ENCODE measurements at regions not wholly inside any gene's neighbourhood (a gene's known extent, or its start where the extent isn't known, plus 50 kb on each side); places are given as distances from the start of the nearest gene placed in this dataset.
"Not testable (repeated sequence)": the region's sequence is repeated elsewhere in the genome, so short reads cannot be mapped to it uniquely, and the experiment has no call there.

GRCh38 chr5:117327511-117327910 is 752.9 kb upstream of the SEMA6A start:
- Histone ChIP-seq H3K4me1 (no peaks in the 10 kb centered on the region), H3K4me3 (no peak overlapping the region), H3K27ac (no peak overlapping the region), H3K9me3 (peaks cover 0 to 23% (median 0%) of the 10 kb centered on the region in 8 donors), H3K27me3 (replicated peaks in 1 of 7) (no peaks in the 10 kb centered on the region), H3K36me3 (no peaks in the 10 kb centered on the region)
- WGBS, 5 donors, result 45 to 71% (median 49%) methylated on average over 1 of the region's 1 CpG
- TF ChIP-seq CTCF (IDR thresholded peaks at IDR 0.05 in 8 of 11, conservative IDR thresholded peaks at IDR 0.05 in 3 of 11) (no peak), POLR2A (IDR thresholded peaks at IDR 0.05) (no peak), POLR2AphosphoS5 (IDR thresholded peaks at IDR 0.05) (no peak)
- intact Hi-C loops (cut with DNase I; ENCODE audit: low total_unique reads), result no loop called here
- no peak for DNase-seq

GRCh38 chr5:117326997-117327396 is 752.4 kb upstream of the SEMA6A start:
- Histone ChIP-seq H3K36me3 (no peaks in the 10 kb centered on the region), H3K4me1 (no peaks in the 10 kb centered on the region), H3K4me3 (no peak overlapping the region), H3K27ac (no peak overlapping the region), H3K27me3 (replicated peaks in 1 of 7) (no peaks in the 10 kb centered on the region), H3K9me3 (peaks cover 0 to 23% (median 0%) of the 10 kb centered on the region in 8 donors)
- intact Hi-C loops (cut with DNase I; ENCODE audit: low total_unique reads), result no loop called here
- TF ChIP-seq CTCF (IDR thresholded peaks at IDR 0.05 in 8 of 11, conservative IDR thresholded peaks at IDR 0.05 in 3 of 11), result no peak
- TF ChIP-seq POLR2AphosphoS5 (IDR thresholded peaks at IDR 0.05), result no peak
- 43 to 98% (median 74%) methylated on average over 2 of the region's 2 CpGs for WGBS, 5 donors
- DNase-seq, result no peak

- intact Hi-C loops (cut with DNase I; ENCODE audit: low total_unique reads), result no loop called here
- H3K36me3 ChIP-seq, result no peaks in the 10 kb centered on the region
- no peak overlapping the region for H3K27ac ChIP-seq
- H3K27me3 ChIP-seq (replicated peaks in 1 of 7), result no peaks in the 10 kb centered on the region
- no peak overlapping the region for H3K4me3 ChIP-seq
- no peaks in the 10 kb centered on the region for H3K4me1 ChIP-seq
- H3K9me3 ChIP-seq, result no peaks in the 10 kb centered on the region
- 61 to 87% (median 77%) methylated on average over 2 of the region's 2 CpGs for WGBS, 5 donors
- TF ChIP-seq POLR2A (IDR thresholded peaks at IDR 0.05), result no peak
- TF ChIP-seq CTCF (IDR thresholded peaks at IDR 0.05 in 8 of 11, conservative IDR thresholded peaks at IDR 0.05 in 3 of 11), result no peak
- TF ChIP-seq POLR2AphosphoS5 (IDR thresholded peaks at IDR 0.05), result no peak
- DNase-seq, result peak; percentile 9
Observed at GRCh38 chr5:117318528-117318927, 743.9 kb upstream of the SEMA6A start.

GRCh38 chr5:117315170-117315569 is 740.5 kb upstream of the SEMA6A start:
- H3K9me3 ChIP-seq, result no peaks in the 10 kb centered on the region
- H3K27me3 ChIP-seq (replicated peaks in 1 of 7), result no peaks in the 10 kb centered on the region
- H3K4me3 ChIP-seq, result no peak overlapping the region
- no peak for DNase-seq
- no peak overlapping the region for H3K27ac ChIP-seq
- intact Hi-C loops (cut with DNase I; ENCODE audit: low total_unique reads), result no loop called here
- TF ChIP-seq POLR2A (IDR thresholded peaks at IDR 0.05), result no peak
- no peak for TF ChIP-seq CTCF (IDR thresholded peaks at IDR 0.05 in 8 of 11, conservative IDR thresholded peaks at IDR 0.05 in 3 of 11)
- TF ChIP-seq POLR2AphosphoS5 (IDR thresholded peaks at IDR 0.05), result no peak
- H3K36me3 ChIP-seq, result no peaks in the 10 kb centered on the region
- H3K4me1 ChIP-seq, result no peaks in the 10 kb centered on the region
- WGBS, 5 donors, result 69 to 83% (median 72%) methylated on average over 4 of the region's 4 CpGs

GRCh38 chr5:117304512-117305107 is 730.0 kb upstream of the SEMA6A start:
- H3K36me3 ChIP-seq; H3K9me3 ChIP-seq; H3K4me3 ChIP-seq; intact Hi-C loops (cut with DNase I; ENCODE audit: low total_unique reads); H3K27me3 ChIP-seq (replicated peaks in 1 of 7); H3K27ac ChIP-seq; H3K4me1 ChIP-seq: not testable (repeated sequence)
- DNase-seq, result peak; percentile 48
- 94 to 100% (median 97%) methylated on average over 3 to 34 of the region's 34 CpGs for WGBS, 5 donors

Measured in spleen (tissue), 11 donors.